Left forelimb (tissue), 1 donor: ENCODE measurements at regions not wholly inside any gene's neighbourhood (a gene's known extent, or its start where the extent isn't known, plus 50 kb on each side); places are given as distances from the start of the nearest gene placed in this dataset.
"Not testable (repeated sequence)": the region's sequence is repeated elsewhere in the genome, so short reads cannot be mapped to it uniquely, and the experiment has no call there.

ENCODE experiments used
- DNase-seq: peaks from one replicate; pipeline ENCODE4 v3.0.0-alpha.2; 2018; ENCODE audit warnings: low spot score

GRCh38 chr10:22079921-22080320 lies 76.4 kb upstream of the DNAJC1 start:
- not testable (repeated sequence) for DNase-seq

- no peak for DNase-seq
These were observed 67.8 kb upstream of the DNAJC1 start for GRCh38 chr10:22071332-22071731.

- DNase-seq = no peak
These were observed 63.6 kb upstream of the DNAJC1 start for GRCh38 chr10:22067091-22067490.

GRCh38 chr10:22060984-22061383 lies 57.5 kb upstream of the DNAJC1 start:
- DNase-seq = not testable (repeated sequence)

GRCh38 chr10:22058201-22058600 lies 54.7 kb upstream of the DNAJC1 start:
- DNase-seq = no peak

GRCh38 chr10:22054961-22055360 lies 51.4 kb upstream of the DNAJC1 start:
- DNase-seq = no peak
